ENCODE measurements at regions not wholly inside any gene's neighbourhood (a gene's known extent, or its start where the extent isn't known, plus 50 kb on each side); places are given as distances from the start of the nearest gene placed in this dataset.

GRCh38 chr4:114386637-114387233 is 211.9 kb upstream of the UGT8 start:
- peak; percentile 46 to 73 (median 66) for ATAC-seq
- no peaks in the 10 kb centered on the region for H3K4me1 ChIP-seq
- no peaks in the 10 kb centered on the region for H3K9me3 ChIP-seq
- peak; percentile 87 for FAIRE-seq
- no peak overlapping the region for H3K27ac ChIP-seq
- no peaks in the 10 kb centered on the region for H3K36me3 ChIP-seq
- no peak overlapping the region for H3K4me3 ChIP-seq
- TF ChIP-seq CTCF (IDR thresholded peaks at IDR 0.05) = peak in 3 of 4 donors; percentile 50 to 55 (median 53)
- no peaks in the 10 kb centered on the region for H3K27me3 ChIP-seq
- peak in 1 of 6 donors; percentile 15 for DNase-seq
- 15 to 26% methylated on average over 5 of the region's 5 CpGs for WGBS, 2 donors
- intact Hi-C loops (cut with DNase I) = loop anchor here in 2 of 3 donors (5.0 to 10.0 kb wide), 2 partner anchors 306 to 992 kb away; no protein-coding TSS in a partner anchor

GRCh38 chr4:114389070-114389685 is 209.4 kb upstream of the UGT8 start:
- Histone ChIP-seq H3K4me1 (no peaks in the 10 kb centered on the region), H3K27me3 (no peaks in the 10 kb centered on the region), H3K27ac (no peak overlapping the region), H3K4me3 (no peak overlapping the region), H3K36me3 (no peaks in the 10 kb centered on the region), H3K9me3 (no peaks in the 10 kb centered on the region)
- FAIRE-seq = no peak
- DNase-seq = no peak
- no peak for TF ChIP-seq CTCF (IDR thresholded peaks at IDR 0.05)
- intact Hi-C loops (cut with DNase I) = loop anchor here in 2 of 3 donors (5.0 to 10.0 kb wide), 2 partner anchors 303 to 994 kb away; no protein-coding TSS in a partner anchor
- WGBS, 2 donors = 80 to 81% methylated on average over 9 of the region's 9 CpGs
- ATAC-seq = no peak

- no peak overlapping the region for H3K27ac ChIP-seq
- 70 to 81% methylated on average over 3 of the region's 3 CpGs for WGBS, 2 donors
- H3K36me3 ChIP-seq = no peaks in the 10 kb centered on the region
- no peak for FAIRE-seq
- ATAC-seq = no peak
- no peak for TF ChIP-seq CTCF (IDR thresholded peaks at IDR 0.05)
- H3K4me3 ChIP-seq = no peak overlapping the region
- no peaks in the 10 kb centered on the region for H3K4me1 ChIP-seq
- intact Hi-C loops (cut with DNase I) = loop anchor here in 1 of 3 donors (10.0 kb wide), 1 partner anchor 301 kb away; no protein-coding TSS in a partner anchor
- H3K27me3 ChIP-seq = no peaks in the 10 kb centered on the region
- H3K9me3 ChIP-seq = no peaks in the 10 kb centered on the region
- DNase-seq = no peak
These were observed 205.1 kb upstream of the UGT8 start for GRCh38 chr4:114393295-114394038.

GRCh38 chr4:114396808-114397207 is 201.8 kb upstream of the UGT8 start:
- ATAC-seq (no peak), DNase-seq (no peak), FAIRE-seq (no peak)
- no peaks in the 10 kb centered on the region for H3K9me3 ChIP-seq
- no peaks in the 10 kb centered on the region for H3K4me1 ChIP-seq
- WGBS, 2 donors = 93 to 94% methylated on average over 2 of the region's 2 CpGs
- H3K27ac ChIP-seq = no peak overlapping the region
- no peaks in the 10 kb centered on the region for H3K27me3 ChIP-seq
- intact Hi-C loops (cut with DNase I) = loop anchor here in 1 of 3 donors (10.0 kb wide), 1 partner anchor 298 kb away; no protein-coding TSS in a partner anchor
- H3K4me3 ChIP-seq = no peak overlapping the region
- TF ChIP-seq CTCF (IDR thresholded peaks at IDR 0.05) = no peak
- no peaks in the 10 kb centered on the region for H3K36me3 ChIP-seq
